ENCODE measurements at regions not wholly inside any gene's neighbourhood (a gene's known extent, or its start where the extent isn't known, plus 50 kb on each side); places are given as distances from the start of the nearest gene placed in this dataset.
A peak's percentile ranks its signal among the peaks of the same experiment; 100 is the strongest.

DNA sequence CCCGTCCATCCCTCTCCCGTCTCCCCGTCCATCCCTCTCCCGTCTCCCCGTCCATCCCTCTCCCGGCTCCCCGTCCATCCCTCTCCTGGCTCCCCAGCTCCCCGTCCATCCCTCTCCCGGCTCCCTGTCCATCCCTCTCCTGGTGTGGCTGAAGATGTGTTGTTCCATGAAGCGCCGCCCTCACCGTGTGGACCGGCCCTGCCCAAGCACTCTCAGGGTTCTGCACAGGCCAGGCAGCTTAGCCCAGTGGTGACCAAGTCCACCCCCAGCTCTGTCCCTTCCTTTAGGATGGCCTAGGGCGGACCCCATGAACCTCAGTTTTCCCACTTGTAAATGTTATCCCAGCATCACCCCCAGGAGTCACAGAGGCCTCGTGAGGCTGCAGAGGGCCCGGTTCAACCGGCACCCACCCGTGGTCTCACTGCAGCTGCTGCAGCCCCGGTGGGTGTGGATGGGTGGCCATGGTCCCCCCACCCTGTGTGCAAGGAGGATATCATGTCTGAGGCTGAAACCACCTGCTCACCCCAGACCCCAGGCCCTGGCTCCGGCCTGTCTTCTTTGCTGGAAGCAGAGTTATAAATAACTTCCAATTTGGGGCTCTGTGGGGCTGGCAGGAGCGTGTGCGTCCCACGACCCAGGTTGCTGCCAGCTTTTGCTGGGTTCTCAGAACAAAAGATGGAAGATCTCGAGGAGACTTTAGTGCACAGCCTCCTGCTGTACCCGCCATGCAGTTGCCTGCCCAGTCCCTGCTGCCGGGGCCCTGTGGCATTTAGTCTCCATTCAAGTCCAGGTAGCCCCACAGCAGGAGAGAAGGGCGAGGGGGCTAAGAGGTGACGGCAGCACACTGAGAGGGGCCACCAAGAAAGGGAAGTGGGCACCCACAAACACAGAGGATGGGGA, 1147.8 kb downstream of the BRD1 start:
- Histone ChIP-seq H3K4me3 (no peak overlapping the region), H3K27ac (no peak overlapping the region), H3K4me1 (replicated peaks in 1 of 2) (no peaks in the 10 kb centered on the region)
- in situ Hi-C loops (cut with MboI; ENCODE audit: low pct_unique_long_range_greater_than_20kb in 2 of 9, low sequenced_read_pairs in 9 of 9, unreplicated experiment in 9 of 9), result no loop called here
- WGBS, 10 experiments, result 0 to 80% (median 53%) methylated on average over 1 to 5 of the region's 28 CpGs; no CpG with 5 or more reads in 5 of the 10 experiments
- no peak for ATAC-seq (replicated peaks in 6 of 8)

DNA sequence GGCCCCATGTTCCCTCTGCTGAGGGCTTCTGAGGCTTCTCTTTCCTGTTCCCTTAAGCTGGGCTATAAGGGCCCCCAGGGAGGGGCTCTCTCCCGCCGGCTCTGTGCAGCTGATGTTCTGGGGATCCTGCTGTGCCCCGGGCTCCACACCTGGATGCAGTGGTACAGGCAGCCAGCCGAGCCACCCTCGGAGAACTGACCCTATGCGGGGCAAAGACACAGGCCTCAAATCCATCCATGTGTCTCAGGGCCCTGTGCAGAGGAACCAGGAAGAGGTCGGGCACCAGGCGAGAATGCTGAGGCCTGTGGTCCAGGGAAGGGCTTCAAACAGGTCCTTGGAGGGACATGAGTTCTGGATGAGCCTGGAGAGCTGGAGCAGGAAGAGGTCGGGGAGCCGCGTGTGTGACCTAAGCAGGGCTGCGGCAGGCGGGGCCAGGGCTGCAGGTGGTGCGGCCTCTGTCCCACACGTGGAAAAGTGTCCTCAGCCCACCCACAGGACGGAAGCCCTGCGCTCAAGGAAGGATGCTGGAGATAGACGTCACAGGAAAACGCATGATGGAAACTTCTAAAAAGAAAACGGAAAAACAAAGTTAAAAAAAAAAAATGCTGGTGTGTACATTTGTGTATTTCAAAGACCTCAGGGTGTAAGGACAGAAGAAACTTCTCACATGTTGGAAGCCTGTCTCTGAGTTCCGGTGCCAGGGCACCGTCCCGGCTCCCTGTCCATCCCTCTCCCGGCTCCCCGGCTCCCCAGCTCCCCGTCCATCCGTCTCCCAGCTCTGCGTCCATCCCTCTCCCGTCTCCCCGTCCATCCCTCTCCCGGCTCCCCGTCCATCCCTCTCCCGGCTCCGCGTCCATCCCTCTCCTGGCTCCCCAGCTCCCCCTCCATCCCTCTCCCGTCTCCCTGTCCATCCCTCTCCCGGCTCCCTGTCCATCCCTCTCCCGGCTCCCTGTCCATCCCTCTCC, 1149.2 kb downstream of the BRD1 start:
- no peak for ATAC-seq (replicated peaks in 6 of 8)
- no peak overlapping the region for H3K27ac ChIP-seq

DNA sequence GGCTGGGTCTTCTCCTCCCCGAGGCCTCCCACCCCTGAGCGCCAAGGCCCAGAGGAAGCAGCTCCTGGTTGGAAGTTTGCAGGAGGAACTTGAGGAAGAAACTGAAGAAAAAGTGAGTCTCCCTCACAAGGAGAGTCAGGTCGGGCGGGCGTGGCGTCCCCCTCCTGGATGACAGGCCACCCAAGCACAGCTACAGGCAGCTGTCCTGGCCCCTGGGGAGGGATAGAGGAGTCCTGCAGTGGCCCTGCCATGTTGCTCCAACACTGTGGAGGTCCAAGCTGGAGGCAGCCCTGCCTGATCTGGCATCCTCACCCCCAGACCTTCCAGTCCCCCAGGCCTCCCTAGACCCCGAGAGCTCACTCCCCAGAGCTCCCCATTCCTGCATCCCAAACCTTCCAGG, 1150.1 kb downstream of the BRD1 start:
- ATAC-seq (replicated peaks in 6 of 8), result no peak
- Histone ChIP-seq H3K4me3 (no peak overlapping the region), H3K27ac (no peak overlapping the region), H3K4me1 (replicated peaks in 1 of 2) (no peaks in the 10 kb centered on the region)
- in situ Hi-C loops (cut with MboI; ENCODE audit: low pct_unique_long_range_greater_than_20kb in 2 of 9, low sequenced_read_pairs in 9 of 9, unreplicated experiment in 9 of 9), result no loop called here
- WGBS, 10 experiments, result 58 to 88% (median 82%) methylated on average over 2 to 3 of the region's 7 CpGs; no CpG with 5 or more reads in 7 of the 10 experiments

More for the DNA sequence above, 1149.2 kb downstream of the BRD1 start:
- WGBS, 10 experiments, result 38 to 100% (median 72%) methylated on average over 1 to 12 of the region's 38 CpGs; no CpG with 5 or more reads in 1 of the 10 experiments
- Histone ChIP-seq H3K4me3 (no peak overlapping the region), H3K4me1 (replicated peaks in 1 of 2) (no peaks in the 10 kb centered on the region)
- in situ Hi-C loops (cut with MboI; ENCODE audit: low pct_unique_long_range_greater_than_20kb in 2 of 9, low sequenced_read_pairs in 9 of 9, unreplicated experiment in 9 of 9), result no loop called here

DNA sequence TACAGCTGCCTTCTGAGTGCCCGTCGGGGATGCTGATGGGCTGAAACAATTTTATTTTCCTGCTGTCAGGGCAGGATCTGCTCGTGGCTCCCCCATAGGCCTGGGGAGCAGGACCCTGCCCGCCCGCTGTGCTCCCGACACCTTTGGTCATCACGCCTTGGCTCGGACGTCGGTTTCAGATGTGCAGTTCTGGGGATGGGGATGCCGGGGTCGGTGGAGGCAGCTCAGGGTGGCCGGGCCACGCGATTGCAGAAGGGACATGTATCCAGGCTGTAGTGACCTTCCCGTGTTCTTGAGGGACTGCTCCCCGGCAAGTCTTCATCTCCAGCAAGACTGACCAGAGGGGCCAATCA, 1150.5 kb downstream of the BRD1 start:
- in situ Hi-C loops (cut with MboI; ENCODE audit: low pct_unique_long_range_greater_than_20kb in 2 of 9, low sequenced_read_pairs in 9 of 9, unreplicated experiment in 9 of 9), result no loop called here
- WGBS, 10 experiments, result 33 to 100% (median 80%) methylated on average over 1 to 4 of the region's 17 CpGs; no CpG with 5 or more reads in 5 of the 10 experiments
- no peak overlapping the region for H3K27ac ChIP-seq
- H3K4me1 ChIP-seq (replicated peaks in 1 of 2), result no peaks in the 10 kb centered on the region
- H3K4me3 ChIP-seq, result no peak overlapping the region
- ATAC-seq (replicated peaks in 6 of 8), result no peak

DNA sequence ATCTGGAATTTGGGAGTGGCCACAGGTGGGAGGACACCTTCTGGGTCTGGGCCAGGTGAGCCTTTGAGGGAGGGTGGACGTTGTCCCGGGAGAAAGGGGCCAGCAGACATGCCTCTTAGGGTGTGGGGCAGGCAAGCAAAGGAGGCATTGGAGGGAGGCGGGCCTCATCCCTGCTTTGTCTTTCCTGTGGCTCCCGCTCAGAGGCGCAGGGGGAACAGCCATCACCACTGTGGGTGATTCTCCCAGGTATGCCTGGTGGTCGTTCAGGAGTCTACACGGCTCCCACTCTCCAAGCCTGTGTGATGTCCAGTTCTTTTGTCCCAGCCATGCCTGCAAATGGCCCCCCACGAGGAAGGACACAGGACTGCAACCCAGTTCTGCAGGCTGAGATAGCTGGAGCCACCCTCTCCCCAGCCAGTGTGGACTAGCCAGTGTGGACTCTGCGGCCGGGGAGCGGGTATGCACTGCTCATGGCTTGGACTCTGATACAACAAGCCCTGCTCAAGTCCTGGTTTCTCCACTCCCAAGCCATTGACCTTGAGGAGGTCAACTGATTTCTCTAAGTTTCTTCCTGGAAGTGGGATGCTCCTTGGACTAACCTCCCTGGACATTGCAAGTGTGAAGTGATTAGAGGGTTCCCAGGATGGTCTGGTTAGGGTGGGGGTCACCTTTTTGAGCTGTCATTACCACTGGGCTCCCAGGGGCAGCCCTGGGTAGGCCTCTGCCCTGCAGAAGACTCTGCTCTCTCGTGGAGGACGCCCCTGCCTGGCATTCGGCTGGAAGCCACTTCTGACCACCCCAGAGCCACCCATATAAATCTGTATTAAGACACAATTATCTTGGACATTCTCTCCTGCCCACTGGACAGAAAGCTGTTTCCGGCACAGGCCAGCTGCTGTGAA, 1151.2 kb downstream of the BRD1 start:
- Histone ChIP-seq H3K4me1 (replicated peaks in 1 of 2) (no peaks in the 10 kb centered on the region), H3K4me3 (no peak overlapping the region), H3K27ac (no peak overlapping the region)
- in situ Hi-C loops (cut with MboI; ENCODE audit: low pct_unique_long_range_greater_than_20kb in 2 of 9, low sequenced_read_pairs in 9 of 9, unreplicated experiment in 9 of 9), result no loop called here
- WGBS, 10 experiments, result 20 to 100% (median 72%) methylated on average over 2 to 6 of the region's 15 CpGs; no CpG with 5 or more reads in 6 of the 10 experiments
- no peak for ATAC-seq (replicated peaks in 6 of 8)

DNA sequence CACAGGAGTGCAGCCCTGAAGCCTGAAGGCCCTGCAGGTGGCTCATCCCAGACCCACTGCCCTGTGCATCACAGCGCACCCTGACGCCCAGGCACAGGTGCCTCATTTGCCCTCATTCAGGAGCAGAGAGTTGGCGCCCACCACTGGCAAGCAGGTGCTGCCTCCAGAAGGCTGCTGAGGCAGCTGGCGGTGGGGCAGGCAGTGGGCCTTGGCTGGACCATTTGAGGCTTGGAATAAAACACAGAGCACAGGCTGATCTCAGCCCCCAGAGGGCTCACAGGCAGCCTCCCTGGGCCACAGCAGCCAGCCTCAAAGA, 1151.9 kb downstream of the BRD1 start:
- ATAC-seq (replicated peaks in 6 of 8), result no peak
- in situ Hi-C loops (cut with MboI; ENCODE audit: low pct_unique_long_range_greater_than_20kb in 2 of 9, low sequenced_read_pairs in 9 of 9, unreplicated experiment in 9 of 9), result no loop called here

DNA sequence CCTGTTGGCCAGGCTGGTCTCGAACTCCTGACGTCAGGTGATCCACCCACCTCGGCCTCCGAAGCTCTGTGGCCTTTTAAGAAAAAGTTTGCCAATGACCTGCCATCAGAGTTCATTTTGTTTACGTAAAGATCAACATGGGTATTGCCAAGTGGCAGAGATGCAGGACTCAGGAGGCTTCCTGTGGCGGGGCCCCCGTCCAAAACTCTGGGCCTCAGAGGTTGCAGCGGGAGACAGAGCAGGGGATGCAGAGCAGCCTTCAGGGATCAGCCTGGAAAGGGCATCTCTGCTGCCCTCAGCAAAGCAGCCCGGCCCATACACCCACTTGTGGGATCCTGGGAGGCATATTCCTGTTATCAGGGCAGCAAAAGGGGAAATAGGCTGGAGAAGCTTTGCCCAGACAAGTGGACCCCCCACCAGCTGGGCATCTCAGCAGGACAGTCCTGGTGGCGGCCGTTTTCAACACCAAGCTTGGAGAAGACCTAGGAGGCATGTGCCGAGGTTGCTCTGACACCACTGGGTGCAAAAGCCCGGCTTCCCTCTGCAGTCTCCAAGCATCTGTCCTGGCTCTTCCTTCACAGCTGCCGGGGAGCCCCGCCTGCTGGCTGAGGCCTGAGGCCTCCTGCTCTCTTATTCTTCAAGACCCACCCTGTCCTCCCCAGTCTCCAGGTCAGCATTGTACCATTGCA, 1152.4 kb downstream of the BRD1 start:
- no peak overlapping the region for H3K27ac ChIP-seq
- no peak overlapping the region for H3K4me3 ChIP-seq
- ATAC-seq (replicated peaks in 6 of 8), result peak in 1 of 8 experiments; percentile 74
- in situ Hi-C loops (cut with MboI; ENCODE audit: low pct_unique_long_range_greater_than_20kb in 2 of 9, low sequenced_read_pairs in 9 of 9, unreplicated experiment in 9 of 9), result no loop called here
- no peaks in the 10 kb centered on the region for H3K4me1 ChIP-seq (replicated peaks in 1 of 2)
- WGBS, 10 experiments, result 49 to 100% (median 80%) methylated on average over 1 to 10 of the region's 15 CpGs; no CpG with 5 or more reads in 3 of the 10 experiments

More for the DNA sequence above, 1151.9 kb downstream of the BRD1 start:
- H3K27ac ChIP-seq, result no peak overlapping the region
- 20 to 100% (median 65%) methylated on average over 1 to 3 of the region's 4 CpGs; no CpG with 5 or more reads in 6 of the 10 experiments for WGBS, 10 experiments
- H3K4me3 ChIP-seq, result no peak overlapping the region
- no peaks in the 10 kb centered on the region for H3K4me1 ChIP-seq (replicated peaks in 1 of 2)

DNA sequence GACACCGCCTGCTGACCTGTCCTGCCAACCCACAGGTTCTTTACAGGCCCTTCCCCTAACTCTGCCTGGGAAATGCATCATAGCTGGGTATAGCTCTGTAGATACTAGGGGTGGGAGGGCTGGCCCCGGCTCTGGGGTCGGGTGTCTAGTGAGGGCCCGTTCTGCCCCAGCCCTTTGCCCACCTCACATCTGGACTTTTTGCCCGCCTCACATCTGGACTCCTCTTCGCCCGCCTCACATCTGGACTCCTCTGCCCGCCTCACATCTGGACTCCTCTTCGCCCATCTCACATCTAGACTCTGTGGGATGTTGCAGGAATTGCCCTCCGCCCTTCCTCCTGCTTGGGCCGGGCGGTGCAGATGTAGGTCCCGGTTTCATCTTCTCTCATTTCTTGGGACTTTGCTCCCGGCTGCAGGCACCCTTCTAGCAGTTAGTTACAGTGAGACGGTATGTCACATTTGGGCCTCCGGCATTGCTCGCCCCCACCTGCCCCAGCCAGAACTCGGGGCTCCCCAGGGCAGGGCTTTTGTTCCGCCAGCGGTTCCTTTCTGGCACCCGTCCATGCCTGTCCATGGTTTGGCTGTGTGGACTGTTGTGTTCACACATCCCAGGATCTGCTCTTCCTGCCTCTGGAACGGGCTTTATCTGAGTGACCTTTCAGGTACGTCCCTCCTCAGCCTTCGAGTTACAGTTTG, 1153.7 kb downstream of the BRD1 start:
- 24 to 90% (median 60%) methylated on average over 1 to 13 of the region's 24 CpGs; no CpG with 5 or more reads in 5 of the 10 experiments for WGBS, 10 experiments
- no peak overlapping the region for H3K4me3 ChIP-seq
- no peak for ATAC-seq (replicated peaks in 6 of 8)
- H3K4me1 ChIP-seq (replicated peaks in 1 of 2), result no peaks in the 10 kb centered on the region
- in situ Hi-C loops (cut with MboI; ENCODE audit: low pct_unique_long_range_greater_than_20kb in 2 of 9, low sequenced_read_pairs in 9 of 9, unreplicated experiment in 9 of 9), result no loop called here
- no peak overlapping the region for H3K27ac ChIP-seq

DNA sequence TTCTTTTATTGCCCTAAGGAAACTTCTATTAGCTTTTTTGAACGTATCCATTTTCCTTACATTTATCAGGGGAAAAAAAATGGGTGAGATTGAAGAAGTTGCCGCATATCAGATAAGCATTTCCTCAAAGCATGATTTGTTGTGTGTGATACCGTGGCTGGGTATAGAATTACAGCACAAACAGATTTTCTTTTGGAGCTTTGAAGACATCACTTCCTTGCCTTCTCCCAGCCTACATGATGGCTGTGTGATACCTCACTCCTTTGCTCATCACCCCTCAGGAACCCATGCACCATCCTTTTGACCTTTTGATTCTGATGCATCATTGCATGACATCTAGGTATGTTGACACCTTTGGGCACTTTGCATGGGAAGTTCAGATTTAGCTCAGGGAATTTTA, 1155.3 kb downstream of the BRD1 start:
- Histone ChIP-seq H3K4me1 (replicated peaks in 1 of 2) (no peaks in the 10 kb centered on the region), H3K4me3 (no peak overlapping the region), H3K27ac (no peak overlapping the region)
- no peak for ATAC-seq (replicated peaks in 6 of 8)
- in situ Hi-C loops (cut with MboI; ENCODE audit: low pct_unique_long_range_greater_than_20kb in 2 of 9, low sequenced_read_pairs in 9 of 9, unreplicated experiment in 9 of 9), result no loop called here
- 9 to 100% (median 75%) methylated on average over 1 to 3 of the region's 3 CpGs; no CpG with 5 or more reads in 1 of the 10 experiments for WGBS, 10 experiments

DNA sequence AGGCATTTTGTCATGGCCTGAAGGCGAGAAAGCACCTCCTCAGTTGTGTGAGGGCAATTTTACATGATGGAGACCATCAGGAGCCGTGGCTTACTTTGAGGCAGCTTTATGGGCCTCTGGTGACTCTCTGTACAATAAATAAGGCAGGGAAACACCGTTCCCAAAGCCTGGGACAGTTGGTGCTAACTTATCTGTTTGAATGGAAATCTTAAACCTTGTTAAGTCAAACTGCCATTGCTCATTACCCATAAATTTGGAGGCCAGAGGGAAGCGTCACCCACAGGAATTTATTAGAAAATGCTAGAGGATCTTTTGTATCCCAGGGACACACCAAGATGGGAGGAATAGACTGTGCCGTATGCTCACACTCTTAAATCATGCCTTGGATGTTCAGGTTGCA, 1156.9 kb downstream of the BRD1 start:
- no peak overlapping the region for H3K4me3 ChIP-seq
- peak in 1 of 8 experiments; percentile 1 for ATAC-seq (replicated peaks in 6 of 8)
- WGBS, 10 experiments, result 0 to 57% (median 23%) methylated on average over 1 to 5 of the region's 5 CpGs; no CpG with 5 or more reads in 2 of the 10 experiments

DNA sequence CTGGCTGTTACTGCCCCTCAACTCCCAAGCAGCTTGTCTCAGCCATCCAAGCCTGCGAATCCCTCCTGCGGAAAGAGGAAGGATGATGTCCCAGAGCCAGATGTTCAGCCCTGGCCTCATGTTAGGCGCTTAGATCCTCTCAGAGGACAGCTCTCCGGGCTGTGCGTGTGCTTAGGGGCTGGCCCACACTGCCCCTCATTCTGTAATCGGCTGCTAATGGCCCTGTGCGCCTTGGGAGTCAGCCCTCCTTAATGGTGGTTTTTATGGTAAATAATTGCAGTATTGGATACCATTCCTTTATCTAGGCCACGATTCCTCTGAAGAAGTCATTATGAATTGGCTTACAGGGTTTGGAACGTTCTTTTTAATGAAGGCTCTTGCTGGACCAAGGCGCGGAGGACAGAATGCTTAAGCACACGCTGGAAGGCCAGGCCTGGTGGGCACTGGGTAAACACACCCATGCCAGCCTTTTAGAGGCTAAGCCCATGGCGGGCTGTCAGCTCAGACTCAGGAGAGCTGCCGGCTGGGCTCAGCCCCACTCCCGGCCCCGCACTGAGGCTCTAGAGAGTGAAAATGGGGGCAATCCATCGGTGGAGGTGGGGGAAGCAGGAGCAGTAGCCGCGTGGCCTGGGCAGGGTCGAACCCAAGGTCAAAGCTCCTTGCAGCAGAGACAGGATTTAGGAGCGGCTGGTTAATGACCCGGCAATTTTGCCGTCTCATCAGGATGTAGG, 1157.5 kb downstream of the BRD1 start:
- Histone ChIP-seq H3K27ac (no peak overlapping the region), H3K4me3 (no peak overlapping the region), H3K4me1 (replicated peaks in 1 of 2) (no peaks in the 10 kb centered on the region)
- peak in 1 of 8 experiments; percentile 57 for ATAC-seq (replicated peaks in 6 of 8)
- WGBS, 10 experiments, result 21 to 76% (median 57%) methylated on average over 2 to 21 of the region's 23 CpGs; no CpG with 5 or more reads in 3 of the 10 experiments
- in situ Hi-C loops (cut with MboI; ENCODE audit: low pct_unique_long_range_greater_than_20kb in 2 of 9, low sequenced_read_pairs in 9 of 9, unreplicated experiment in 9 of 9), result no loop called here

More for the DNA sequence above, 1156.9 kb downstream of the BRD1 start:
- in situ Hi-C loops (cut with MboI; ENCODE audit: low pct_unique_long_range_greater_than_20kb in 2 of 9, low sequenced_read_pairs in 9 of 9, unreplicated experiment in 9 of 9), result no loop called here
- Histone ChIP-seq H3K4me1 (replicated peaks in 1 of 2) (no peaks in the 10 kb centered on the region), H3K27ac (no peak overlapping the region)
